NCI-H128 (cell line): ENCODE measurements at regions not wholly inside any gene's neighbourhood (a gene's known extent, or its start where the extent isn't known, plus 50 kb on each side); places are given as distances from the start of the nearest gene placed in this dataset.

Source experiments
- DNase-seq: peaks from one replicate; lab custom pipeline; 2025; ENCODE audit not compliant: unreplicated experiment; lab: John Stamatoyannopoulos, UW

DNA sequence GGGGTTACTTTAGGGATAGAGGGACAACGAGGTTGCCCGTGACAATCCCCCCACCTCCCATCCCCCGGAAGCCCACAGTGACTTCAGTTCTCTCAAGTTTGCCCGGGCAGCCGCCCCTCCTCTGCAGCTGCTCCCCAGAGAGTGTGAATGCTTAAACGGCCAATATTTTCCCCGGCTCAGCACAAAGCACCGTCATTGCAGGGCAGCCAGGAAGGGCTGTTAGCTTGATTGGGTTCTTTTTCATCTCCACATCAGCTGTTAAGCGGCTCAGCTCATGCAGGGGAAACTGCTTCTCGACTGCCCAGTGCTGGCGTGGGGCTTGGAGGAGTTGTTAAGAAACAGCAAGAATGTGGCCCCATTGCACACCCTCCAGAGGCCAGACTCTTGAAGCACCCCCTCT lies 120.5 kb upstream of the NCOR2 start:
- DNase-seq = no peak

DNA sequence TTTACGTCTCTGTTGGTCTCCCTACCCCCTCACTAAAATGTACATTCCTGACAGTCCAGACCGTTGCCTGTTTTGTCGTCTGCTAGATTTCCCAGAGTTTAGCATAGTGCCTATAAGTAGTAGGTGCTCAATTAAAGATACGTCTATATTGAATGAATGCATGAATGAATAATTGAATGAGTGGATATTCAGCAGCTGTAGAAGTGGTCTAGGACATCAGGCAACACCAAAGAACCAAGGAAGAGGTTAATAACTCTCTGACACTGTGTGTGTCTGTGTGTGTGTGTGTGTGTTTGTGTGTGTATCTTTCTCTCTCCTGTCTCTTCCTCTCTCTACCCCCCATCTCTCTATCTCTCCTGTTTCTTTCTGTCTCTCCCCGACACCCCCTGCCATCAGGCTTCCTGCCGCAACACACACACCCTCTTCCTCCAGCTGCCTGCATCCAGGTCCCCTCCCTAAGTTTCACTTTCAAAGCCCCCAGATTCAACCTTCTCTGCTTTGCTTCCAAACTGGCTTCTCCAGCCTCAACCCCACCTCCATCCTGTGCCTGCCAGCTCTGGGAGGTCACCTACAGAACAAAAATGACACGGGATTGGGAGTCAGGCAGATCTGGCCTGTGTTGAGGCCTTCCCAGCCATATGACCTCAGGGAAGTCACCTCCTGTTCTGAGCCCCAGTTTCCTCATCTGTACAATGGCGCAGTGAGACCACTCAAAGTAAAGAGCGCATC lies 119.9 kb upstream of the NCOR2 start:
- DNase-seq = no peak

GRCh38 chr12:124686370-124687173 lies 119.2 kb upstream of the NCOR2 start:
- no peak for DNase-seq

GRCh38 chr12:124685689-124686369 lies 118.4 kb upstream of the NCOR2 start:
- DNase-seq = no peak

DNA sequence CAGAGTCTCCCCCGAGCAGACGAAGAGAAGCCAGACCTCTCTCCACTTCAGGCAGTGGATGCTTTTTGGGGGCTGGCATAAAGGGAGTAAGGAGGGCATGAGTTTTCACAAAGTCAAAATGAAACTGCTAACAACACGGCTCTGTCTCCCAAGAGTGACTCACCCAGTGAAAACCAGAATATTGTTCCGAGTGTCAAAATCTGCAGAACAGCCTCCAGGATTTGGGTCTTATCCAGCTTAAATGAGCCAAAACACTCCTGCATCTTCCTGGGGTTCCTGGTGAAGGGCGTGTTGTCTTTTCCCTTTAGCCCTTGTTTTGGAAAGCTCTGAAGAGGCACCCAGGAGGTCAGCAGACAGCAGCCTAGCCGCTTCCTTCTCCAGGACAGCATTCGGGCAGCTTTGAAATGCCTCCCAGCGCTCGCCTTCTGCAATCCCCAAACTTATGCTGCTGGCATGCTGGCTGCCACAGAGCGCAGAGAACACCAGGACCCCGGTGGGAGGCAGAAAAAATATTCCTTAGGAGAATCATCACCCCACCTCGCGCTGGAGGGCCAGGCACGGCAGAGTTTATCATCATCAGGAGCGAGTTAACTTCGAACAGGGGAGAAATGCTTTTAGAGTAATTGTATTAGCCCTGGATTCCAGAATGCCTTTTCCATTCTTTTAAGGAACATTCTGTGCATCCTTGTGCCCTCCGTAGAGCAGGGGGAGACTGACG lies 117.7 kb upstream of the NCOR2 start:
- DNase-seq = no peak

DNA sequence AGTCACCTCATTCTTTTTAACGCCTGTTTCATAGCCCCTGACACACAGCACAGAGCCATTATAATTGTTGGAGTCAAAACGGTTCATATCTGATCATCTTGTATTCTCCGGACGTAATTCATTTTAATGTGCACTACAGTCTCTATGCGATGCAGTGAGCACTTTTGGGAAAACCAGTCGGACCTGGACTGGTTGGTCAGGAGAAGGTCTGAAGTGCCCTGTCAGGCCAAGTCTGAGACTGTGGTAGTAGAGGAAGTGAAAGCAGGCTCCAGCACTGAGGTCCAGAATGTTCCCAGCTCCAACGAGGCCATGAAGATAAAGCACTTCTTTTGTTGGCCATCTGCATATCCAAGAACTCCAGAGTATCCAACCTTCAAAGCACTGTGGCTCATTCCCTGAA lies 117.1 kb upstream of the NCOR2 start:
- no peak for DNase-seq

DNA sequence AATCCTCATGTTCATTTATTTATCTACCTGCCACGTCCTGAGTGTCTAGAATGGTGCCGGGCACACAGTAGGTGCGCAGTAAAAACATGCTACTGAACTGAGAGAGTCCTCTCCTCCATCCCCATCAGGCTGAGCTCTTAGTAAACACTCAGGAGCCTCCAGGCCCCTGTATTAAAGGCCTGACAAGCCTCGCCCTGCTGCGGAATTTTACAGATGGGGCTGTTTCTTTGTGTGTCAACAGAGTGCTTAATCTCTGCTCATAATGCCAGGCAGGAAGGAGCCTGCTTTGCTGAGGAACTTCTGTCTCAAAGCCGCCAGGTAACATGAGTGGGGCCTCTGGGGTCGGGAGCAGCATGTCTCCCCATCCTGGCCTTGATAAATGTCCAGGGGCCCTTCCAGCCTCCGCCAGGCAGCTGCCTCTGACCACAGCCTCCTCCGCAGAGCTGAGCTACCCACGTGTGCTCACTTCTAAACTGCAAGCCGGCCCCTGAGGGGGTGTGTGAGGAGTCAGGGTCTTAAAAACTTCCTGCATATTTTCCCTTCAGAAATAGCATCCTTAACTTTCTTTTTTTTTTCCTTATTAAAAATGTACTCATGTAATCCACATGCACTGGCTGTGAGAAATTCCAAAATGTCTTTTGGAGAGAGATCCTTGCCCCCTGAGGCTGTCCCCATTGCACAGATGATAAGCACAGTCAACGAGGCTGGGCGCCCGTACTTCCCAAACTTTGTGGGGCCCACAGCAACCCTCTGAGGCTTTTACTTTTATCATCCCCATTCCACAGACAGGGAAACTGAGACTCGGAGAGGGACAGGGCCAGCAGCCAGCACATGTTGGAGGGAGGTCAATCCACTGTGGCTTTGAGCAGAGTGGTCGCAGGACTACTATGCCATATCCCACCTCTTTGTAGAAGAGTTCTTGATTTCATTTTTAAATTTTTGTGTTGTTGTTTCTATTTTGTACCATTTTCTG lies 116.0 kb upstream of the NCOR2 start:
- DNase-seq = no peak

- DNase-seq = no peak
Measured at GRCh38 chr12:124682425-124683151, 115.2 kb upstream of the NCOR2 start.

DNA sequence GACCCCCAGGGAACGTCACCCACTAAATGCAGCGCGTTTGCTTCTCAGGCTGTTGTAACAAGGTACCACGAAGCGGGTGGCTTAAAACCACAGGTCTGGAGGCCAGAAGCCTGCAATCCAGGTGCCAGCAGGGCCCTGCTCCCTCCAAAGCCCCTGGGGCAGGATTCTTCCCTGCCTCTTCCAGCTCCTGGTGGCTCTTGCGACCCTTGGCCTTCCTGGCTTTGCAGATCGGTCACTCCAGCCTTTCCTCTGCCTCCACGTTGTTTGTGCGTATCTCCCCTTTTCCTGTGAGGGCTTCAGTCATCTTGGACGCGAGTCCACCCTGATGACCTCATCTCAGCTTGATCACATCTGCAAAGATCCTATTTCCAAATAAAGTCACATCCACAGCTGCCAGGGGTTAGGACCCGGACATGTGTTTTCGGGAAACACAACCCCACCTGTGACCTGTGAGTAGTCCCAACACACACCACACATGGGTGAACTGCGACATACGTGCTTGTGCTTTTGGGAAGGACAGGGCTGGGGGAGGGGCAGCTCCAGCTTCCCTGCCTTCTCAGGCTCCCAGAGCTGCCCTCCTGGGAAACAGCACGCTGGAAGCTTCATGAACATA lies 114.5 kb upstream of the NCOR2 start:
- DNase-seq = no peak

GRCh38 chr12:124680863-124681778 lies 113.7 kb upstream of the NCOR2 start:
- DNase-seq = no peak

GRCh38 chr12:124679533-124680371 lies 112.3 kb upstream of the NCOR2 start:
- DNase-seq = no peak

DNA sequence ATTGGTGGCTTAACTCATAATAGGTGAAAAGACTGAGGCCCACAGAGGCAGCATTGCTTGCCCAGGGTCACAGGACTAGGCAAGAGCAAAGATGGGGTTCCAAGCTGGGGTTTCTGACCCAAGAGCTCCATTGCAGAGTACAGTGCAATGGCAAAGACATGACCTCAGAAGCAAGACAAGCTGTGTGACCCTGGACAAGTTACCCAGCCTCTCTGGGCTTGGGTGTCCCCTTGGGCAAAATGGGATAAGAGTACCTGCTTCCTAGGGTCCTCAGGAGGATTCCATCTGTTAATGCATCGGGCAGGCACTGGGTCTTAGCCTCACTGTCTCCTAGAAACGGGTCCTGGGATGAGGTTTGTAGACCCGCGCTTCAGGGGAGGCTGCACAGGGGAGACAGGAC lies 111.6 kb upstream of the NCOR2 start:
- DNase-seq = no peak

DNA sequence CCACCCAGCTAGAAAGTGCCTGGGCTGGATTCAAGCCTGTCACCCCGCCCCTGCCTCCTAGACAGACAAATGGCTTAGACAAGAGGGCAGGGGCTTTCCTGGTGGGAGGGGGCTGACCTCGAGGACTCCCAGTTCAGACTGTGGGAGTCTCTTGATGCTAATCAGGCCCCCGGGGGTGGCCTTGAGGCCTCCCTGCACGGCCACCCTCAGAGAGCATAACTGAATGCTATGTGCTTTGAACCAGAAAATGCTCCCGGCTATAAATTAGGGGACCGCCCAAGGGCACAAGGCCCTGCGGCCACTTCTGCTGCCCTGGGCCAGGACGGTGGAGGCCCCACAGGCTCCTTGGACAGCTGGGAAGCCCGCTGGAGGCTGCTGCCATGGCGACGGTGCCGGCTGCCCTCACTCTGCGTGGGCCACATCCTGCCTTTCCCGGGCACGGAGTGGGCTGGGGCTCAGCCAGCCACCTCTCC lies 111.0 kb upstream of the NCOR2 start:
- no peak for DNase-seq

GRCh38 chr12:124677552-124678356 lies 110.3 kb upstream of the NCOR2 start:
- DNase-seq = no peak

- DNase-seq = no peak
Measured at GRCh38 chr12:124676714-124677462, 109.5 kb upstream of the NCOR2 start.
